HG02642 (cell line): ENCODE measurements at regions not wholly inside any gene's neighbourhood (a gene's known extent, or its start where the extent isn't known, plus 50 kb on each side); places are given as distances from the start of the nearest gene placed in this dataset.
A peak's percentile ranks its signal among the peaks of the same experiment; 100 is the strongest.
"Not testable (repeated sequence)": the region's sequence is repeated elsewhere in the genome, so short reads cannot be mapped to it uniquely, and the experiment has no call there.

Experiments
- ATAC-seq: cut with Tn5 transposase; IDR thresholded peaks from one replicate; pipeline ENCODE4 v1.9.1; 2021; ENCODE audit warnings: mild to moderate bottlenecking; ENCODE audit not compliant: unreplicated experiment, poor library complexity

- no peak for ATAC-seq
Observed at GRCh38 chr3:194028434-194029004, 107.4 kb upstream of the HES1 start.

DNA sequence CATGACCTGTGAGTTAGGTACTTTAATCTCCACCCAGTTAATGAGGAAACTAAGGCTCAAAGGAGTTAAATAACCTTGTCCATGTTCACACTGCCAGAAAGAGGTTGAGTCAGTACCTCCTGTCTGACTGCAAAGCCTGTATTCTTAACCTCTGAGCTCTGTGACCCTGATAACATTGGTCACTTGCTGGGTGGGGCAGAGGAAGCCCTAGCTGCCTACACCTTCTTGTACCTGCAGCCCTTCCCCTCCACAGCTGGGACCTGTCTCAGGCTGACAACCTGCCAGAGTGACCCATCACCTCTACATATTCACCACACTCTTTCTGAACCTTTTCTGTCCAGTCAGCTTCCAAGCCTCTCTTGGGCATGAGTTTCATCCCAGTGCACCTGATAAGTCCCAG lies 106.1 kb upstream of the HES1 start:
- ATAC-seq = no peak

- ATAC-seq = no peak
Observed at GRCh38 chr3:194030372-194030771, 105.6 kb upstream of the HES1 start.

DNA sequence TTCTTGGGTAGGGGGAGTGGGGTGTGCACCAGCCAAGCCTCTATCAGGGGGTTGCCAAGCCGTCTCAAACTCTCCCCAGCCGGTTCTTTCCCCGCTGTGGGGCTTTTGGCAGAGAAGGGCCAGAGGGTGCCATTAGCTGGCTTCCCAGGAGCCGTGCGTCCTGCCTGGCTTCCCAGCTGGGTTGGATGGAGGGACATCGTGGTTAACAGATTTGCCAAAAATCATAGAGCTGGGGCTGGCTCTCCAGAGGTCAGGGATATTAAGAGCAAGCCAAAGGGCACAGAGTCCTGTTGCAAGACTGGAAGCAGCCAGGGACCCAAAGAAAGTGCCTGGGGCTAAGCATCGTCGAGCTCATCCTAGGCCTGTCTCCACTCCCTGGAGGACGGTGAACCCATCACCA lies 104.6 kb upstream of the HES1 start:
- no peak for ATAC-seq

GRCh38 chr3:194031867-194032635 lies 103.9 kb upstream of the HES1 start:
- no peak for ATAC-seq

GRCh38 chr3:194032828-194033435 lies 103.0 kb upstream of the HES1 start:
- no peak for ATAC-seq

DNA sequence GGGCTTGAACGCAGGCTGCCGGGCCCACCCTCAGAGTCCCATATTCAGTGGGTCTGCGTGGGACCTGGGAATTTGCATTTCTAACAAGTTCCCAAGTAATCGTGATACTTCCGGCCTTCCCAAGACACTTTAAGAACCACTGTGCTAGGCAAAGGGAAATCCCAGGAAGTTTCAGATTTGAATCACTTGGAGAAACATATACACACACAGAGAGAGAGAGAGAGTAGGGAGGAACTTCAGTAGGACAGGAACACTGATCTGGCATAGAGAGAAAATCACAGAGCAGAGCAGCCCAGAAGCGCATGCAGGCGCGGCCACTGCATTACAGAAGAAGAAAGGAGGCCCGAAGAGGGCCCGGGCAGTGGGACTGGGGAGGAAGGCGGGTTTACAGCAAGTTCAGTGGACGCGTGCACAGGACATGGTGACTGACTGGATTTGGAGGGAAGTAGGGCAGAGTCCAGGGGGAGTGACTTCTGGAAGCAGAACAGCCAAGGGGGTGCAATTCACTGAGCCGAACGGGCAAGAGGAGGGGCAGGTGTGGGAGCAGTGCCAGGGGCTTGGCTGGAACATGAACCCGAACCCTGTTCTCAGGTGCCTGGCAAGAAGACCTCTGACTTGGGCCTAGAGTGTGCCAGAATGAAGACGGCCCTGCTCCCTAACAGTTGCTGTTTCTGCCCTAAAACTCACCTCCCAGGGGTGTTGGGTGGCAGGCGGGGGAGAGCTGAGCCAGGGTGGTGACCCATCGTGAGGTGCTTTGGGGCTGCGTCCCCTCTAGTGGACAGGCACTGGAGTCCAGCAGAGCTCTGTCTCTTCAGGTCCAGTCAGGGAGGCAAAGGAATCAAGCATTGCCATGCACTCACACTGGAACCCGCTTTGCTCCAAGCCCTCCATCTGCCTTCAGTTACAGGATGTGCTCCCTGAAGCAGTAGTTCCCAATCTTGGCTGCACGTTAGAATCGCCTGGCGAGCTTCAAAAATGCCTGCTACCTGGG lies 101.3 kb upstream of the HES1 start:
- no peak for ATAC-seq

GRCh38 chr3:194035406-194036138 lies 100.4 kb upstream of the HES1 start:
- no peak for ATAC-seq

DNA sequence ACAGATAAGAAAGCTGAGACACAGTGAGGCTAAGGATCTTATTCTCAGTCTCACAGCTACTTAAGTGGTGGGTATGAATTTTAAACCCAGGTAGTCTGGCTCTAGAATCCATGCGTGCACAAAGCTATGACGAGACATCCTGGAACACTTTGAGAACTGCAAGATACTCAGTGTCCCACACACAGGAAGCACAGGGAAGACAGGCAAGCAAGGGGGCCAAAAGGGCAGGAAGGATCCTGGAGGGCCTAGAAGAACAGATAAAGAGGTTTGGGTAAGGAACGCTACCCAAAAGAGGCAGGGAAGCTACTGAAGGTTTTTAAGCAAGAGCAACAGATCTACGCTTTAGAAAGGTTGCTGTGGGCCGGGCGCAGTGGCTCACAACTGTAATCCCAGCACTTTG lies 99.1 kb upstream of the HES1 start:
- ATAC-seq = no peak

- ATAC-seq = not testable (repeated sequence)
Observed at GRCh38 chr3:194038346-194038745, 97.6 kb upstream of the HES1 start.

GRCh38 chr3:194038960-194039359 lies 97.0 kb upstream of the HES1 start:
- ATAC-seq = no peak

DNA sequence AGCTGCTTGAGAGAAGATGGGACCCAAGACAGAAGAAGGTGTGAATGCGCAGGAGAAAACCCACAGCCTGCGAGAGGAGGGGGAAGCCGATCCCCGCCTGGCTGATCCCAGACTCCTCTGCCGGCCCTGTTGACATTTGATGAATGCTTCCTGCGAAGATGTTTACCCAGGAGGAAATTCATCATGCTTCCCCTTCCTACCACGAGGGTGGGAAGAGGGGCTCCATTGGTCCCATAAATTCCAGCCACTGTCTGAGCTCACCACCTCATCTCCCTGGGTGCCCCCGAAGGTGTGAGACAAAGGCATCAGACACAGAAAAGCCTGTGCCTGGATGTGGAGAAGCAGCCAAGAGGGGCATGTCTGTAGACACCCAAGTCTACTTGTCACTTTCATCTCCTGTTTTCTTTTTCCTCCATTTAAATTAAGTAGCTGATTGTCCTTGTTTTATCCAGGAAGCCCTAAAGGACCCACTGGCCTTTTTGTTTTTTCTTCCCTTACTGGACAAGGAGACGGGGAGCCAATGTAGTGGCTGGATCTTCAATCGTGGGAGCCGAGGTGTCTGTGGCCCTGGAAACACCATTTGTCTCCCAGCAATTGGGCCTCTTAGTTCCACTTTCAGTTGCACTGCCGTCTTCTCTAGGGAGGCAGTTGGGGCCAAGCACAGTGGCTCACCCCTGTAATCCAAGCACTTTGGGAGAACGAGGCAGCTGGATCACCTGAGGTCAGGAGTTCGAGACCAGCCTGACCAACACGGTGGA lies 95.3 kb upstream of the HES1 start:
- ATAC-seq = no peak

- ATAC-seq = no peak
Observed at GRCh38 chr3:194042927-194043326, 93.0 kb upstream of the HES1 start.

DNA sequence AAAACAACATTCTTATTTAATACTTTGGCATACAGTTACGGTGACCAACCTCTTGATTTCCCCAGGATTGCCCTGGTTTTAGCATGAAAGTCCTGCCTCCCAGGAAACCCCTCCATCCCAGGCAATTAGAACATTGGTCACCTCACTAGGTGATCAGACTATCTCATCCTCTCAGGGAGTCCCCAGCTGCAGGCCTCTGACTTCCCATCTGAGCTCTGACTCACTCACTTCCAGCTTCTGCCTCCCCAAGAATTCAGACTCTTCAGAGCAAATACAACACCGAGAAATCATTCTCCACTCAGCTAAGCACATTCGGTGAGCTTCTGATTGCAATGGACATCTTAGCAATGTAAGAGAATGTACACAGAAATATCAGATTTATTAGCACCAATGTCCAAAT lies 92.4 kb upstream of the HES1 start:
- ATAC-seq = no peak

- peak; percentile 66 for ATAC-seq
Observed at GRCh38 chr3:194045289-194045688, 90.7 kb upstream of the HES1 start.

GRCh38 chr3:194045919-194046318 lies 90.0 kb upstream of the HES1 start:
- ATAC-seq = no peak

DNA sequence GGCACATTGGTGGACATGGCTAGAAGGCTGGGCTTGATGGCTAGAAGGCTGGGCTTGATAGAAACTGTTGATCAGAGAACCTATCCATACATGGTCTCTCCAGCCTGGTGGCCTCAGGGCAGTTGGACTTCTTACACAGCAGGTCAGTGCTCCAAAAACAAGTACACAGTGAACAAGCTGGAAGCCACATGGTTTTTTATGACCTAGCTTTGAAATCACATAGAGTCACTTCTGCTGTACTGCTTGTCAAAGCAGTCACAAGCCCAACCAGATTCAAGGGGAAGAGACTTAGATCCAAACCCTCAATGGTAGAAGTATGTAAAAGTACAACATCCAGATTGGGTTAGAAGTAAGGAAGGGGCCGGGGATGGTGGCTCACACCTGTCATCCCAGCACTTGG lies 89.4 kb upstream of the HES1 start:
- no peak for ATAC-seq

DNA sequence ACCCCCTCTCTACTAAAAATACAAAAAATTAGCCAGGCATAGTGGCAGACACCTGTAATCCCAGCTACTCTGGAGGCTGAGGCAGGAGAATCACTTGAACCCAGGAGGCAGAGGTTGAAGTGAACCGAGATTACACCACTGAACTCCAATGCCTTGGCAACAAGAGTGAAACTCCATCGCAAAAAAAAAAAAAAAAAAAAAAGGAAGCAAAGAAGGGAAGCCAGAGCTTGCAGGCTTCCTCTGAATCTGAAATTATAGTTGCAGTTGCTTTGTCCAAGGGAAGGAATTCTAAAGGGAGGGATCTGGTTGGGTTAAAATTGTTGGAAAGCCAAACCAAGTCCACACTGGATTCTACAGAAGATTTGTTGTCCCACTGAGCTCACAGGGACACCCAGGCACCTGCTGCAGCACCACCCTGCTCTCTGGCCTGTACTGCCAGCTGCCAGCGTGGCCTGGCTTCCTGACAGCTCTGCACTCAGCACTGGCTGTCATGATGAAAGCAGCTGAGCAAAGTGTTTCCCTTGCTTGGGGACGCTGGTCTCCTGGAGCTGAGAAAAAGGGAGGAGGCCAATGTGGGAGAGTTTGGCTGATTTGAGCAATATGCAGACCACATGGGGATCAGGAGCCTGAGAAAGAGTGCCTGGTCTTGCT lies 88.8 kb upstream of the HES1 start:
- ATAC-seq = no peak

DNA sequence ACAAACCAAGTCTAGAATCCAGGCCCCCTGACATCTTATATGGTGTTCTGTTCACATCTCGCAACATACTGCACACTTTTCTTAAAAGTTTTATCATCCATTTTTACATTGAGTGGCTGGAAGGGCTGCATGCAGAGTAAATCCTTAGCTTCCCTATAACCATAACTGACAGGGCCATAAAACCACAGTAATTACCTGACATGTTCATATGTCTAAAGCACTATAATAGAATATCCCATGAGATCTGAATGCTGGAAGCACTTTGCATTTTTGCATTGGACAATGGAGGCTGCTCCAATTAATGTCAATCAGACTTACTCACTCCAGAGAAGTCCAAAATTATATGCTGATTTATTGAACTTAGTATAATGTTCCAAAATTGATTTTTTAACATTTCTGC lies 86.6 kb upstream of the HES1 start:
- ATAC-seq = no peak
